RWPE1 (cell line): ENCODE measurements at regions not wholly inside any gene's neighbourhood (a gene's known extent, or its start where the extent isn't known, plus 50 kb on each side); places are given as distances from the start of the nearest gene placed in this dataset.
A peak's percentile ranks its signal among the peaks of the same experiment; 100 is the strongest.
"Not testable (repeated sequence)": the region's sequence is repeated elsewhere in the genome, so short reads cannot be mapped to it uniquely, and the experiment has no call there.

Experiments
- CTCF ChIA-PET: fragments of 350-600 bp; sonication (Branson Sonifier 250); formaldehyde crosslinking; extraction: SDS; loops from one replicate; lab custom pipeline; 2021; lab: Yijun Ruan, JAX
- POLR2A ChIA-PET: fragments of 400-600 bp; formaldehyde crosslinking; extraction: SDS; loops from one replicate; lab custom pipeline; 2020; ENCODE audit warnings: antibody characterized with exemption; ENCODE audit not compliant: low non-redundant PET; lab: Yijun Ruan, JAX
- DNase-seq: peaks from one replicate; pipeline ENCODE4 v3.0.0; 2012; ENCODE audit warnings: low spot score
- H3K27ac ChIP-seq: fragments of 450-650 bp; 2 replicates; pipeline ENCODE4 v1.5.1; 2017
- CTCF ChIP-seq: fragments of 450-650 bp; conservative IDR thresholded peaks from 2 replicates; pipeline ENCODE4 v1.5.1; 2017; ENCODE audit warnings: low read depth, mild to moderate bottlenecking

- no peak overlapping the region for H3K27ac ChIP-seq
- CTCF ChIA-PET, result no interaction called here
- no peak for TF ChIP-seq CTCF
- POLR2A ChIA-PET, result no interaction called here
- peak; percentile 29 for DNase-seq
Measured at GRCh38 chr18:11494107-11494506, 115.3 kb upstream of the SLC35G4 start.

GRCh38 chr18:11489266-11489899 lies 120.0 kb upstream of the SLC35G4 start:
- CTCF ChIA-PET, result no interaction called here
- no peak for TF ChIP-seq CTCF
- no peak for DNase-seq
- POLR2A ChIA-PET, result no interaction called here
- H3K27ac ChIP-seq, result no peak overlapping the region

GRCh38 chr18:11488175-11488574 lies 121.2 kb upstream of the SLC35G4 start:
- ChIA-PET CTCF (interaction anchor here (1.0 kb wide), 1 partner anchor 65 kb away, joined by 4 read pairs; no protein-coding TSS in a partner anchor), POLR2A (no interaction called here)
- TF ChIP-seq CTCF, result no peak
- DNase-seq, result peak; percentile 63
- no peak overlapping the region for H3K27ac ChIP-seq

- TF ChIP-seq CTCF, result no peak
- H3K27ac ChIP-seq, result no peak overlapping the region
- DNase-seq, result no peak
- CTCF ChIA-PET, result interaction anchor here (1.0 kb wide), 1 partner anchor 66 kb away, joined by 4 read pairs; no protein-coding TSS in a partner anchor
- POLR2A ChIA-PET, result no interaction called here
Measured at GRCh38 chr18:11487390-11487789, 122.0 kb upstream of the SLC35G4 start.

- H3K27ac ChIP-seq, result no peak overlapping the region
- POLR2A ChIA-PET, result no interaction called here
- no peak for DNase-seq
- TF ChIP-seq CTCF, result no peak
- CTCF ChIA-PET, result no interaction called here
Measured at GRCh38 chr18:11482271-11482670, 127.1 kb upstream of the SLC35G4 start.

- CTCF ChIA-PET, result no interaction called here
- POLR2A ChIA-PET, result no interaction called here
- DNase-seq, result no peak
- TF ChIP-seq CTCF, result no peak
- no peak overlapping the region for H3K27ac ChIP-seq
Measured at GRCh38 chr18:11480692-11481091, 128.7 kb upstream of the SLC35G4 start.

GRCh38 chr18:11479031-11479430 lies 130.4 kb upstream of the SLC35G4 start:
- POLR2A ChIA-PET, result not testable (repeated sequence)
- CTCF ChIA-PET, result interaction anchor here (0.5 to 1.0 kb wide), 3 partner anchors 33 to 569 kb away, joined by 3 to 4 read pairs (median 3); no protein-coding TSS in a partner anchor

More at GRCh38 chr18:11479031-11479430, 130.4 kb upstream of the SLC35G4 start:
- DNase-seq, H3K27ac ChIP-seq: not testable (repeated sequence)
